HT-29 (cell line): ENCODE measurements at regions not wholly inside any gene's neighbourhood (a gene's known extent, or its start where the extent isn't known, plus 50 kb on each side); places are given as distances from the start of the nearest gene placed in this dataset.
A peak's percentile ranks its signal among the peaks of the same experiment; 100 is the strongest.
"Not testable (repeated sequence)": the region's sequence is repeated elsewhere in the genome, so short reads cannot be mapped to it uniquely, and the experiment has no call there.

Experiments used
- DNase-seq: peaks from one replicate; pipeline ENCODE4 v3.0.0-alpha.2; 2015; ENCODE audit warnings: low spot score

- DNase-seq, result no peak
Observed at GRCh38 chr13:61358599-61358998, 57.0 kb downstream of the PCDH20 start.

GRCh38 chr13:61350341-61350740, 65.3 kb downstream of the PCDH20 start:
- DNase-seq, result no peak

GRCh38 chr13:61339054-61339621, 76.5 kb downstream of the PCDH20 start:
- no peak for DNase-seq

GRCh38 chr13:61316647-61317046, 99.0 kb downstream of the PCDH20 start:
- DNase-seq, result no peak

GRCh38 chr13:61294467-61295191, 121.0 kb downstream of the PCDH20 start:
- no peak for DNase-seq

- DNase-seq, result peak; percentile 60
Observed at GRCh38 chr13:61286148-61286745, 129.4 kb downstream of the PCDH20 start.

- DNase-seq, result no peak
Observed at GRCh38 chr13:61277586-61278276, 137.9 kb downstream of the PCDH20 start.

GRCh38 chr13:61277088-61277487, 138.6 kb downstream of the PCDH20 start:
- DNase-seq, result no peak

- no peak for DNase-seq
Observed at GRCh38 chr13:61276401-61276800, 139.2 kb downstream of the PCDH20 start.

- DNase-seq, result no peak
Observed at GRCh38 chr13:61275736-61276135, 139.9 kb downstream of the PCDH20 start.

GRCh38 chr13:61275251-61275650, 140.4 kb downstream of the PCDH20 start:
- no peak for DNase-seq

- DNase-seq, result not testable (repeated sequence)
Observed at GRCh38 chr13:61266896-61267295, 148.8 kb downstream of the PCDH20 start.

GRCh38 chr13:61261746-61262472, 153.7 kb downstream of the PCDH20 start:
- no peak for DNase-seq

GRCh38 chr13:61258185-61258584, 157.5 kb downstream of the PCDH20 start:
- no peak for DNase-seq

GRCh38 chr13:61255040-61255796, 160.4 kb downstream of the PCDH20 start:
- peak; percentile 47 for DNase-seq

GRCh38 chr13:61253105-61253877, 162.4 kb downstream of the PCDH20 start:
- no peak for DNase-seq

GRCh38 chr13:61252213-61252612, 163.4 kb downstream of the PCDH20 start:
- no peak for DNase-seq

- DNase-seq, result no peak
Observed at GRCh38 chr13:61247149-61247936, 168.3 kb downstream of the PCDH20 start.

- no peak for DNase-seq
Observed at GRCh38 chr13:61246351-61246750, 169.3 kb downstream of the PCDH20 start.
